ENCODE measurements at regions not wholly inside any gene's neighbourhood (a gene's known extent, or its start where the extent isn't known, plus 50 kb on each side); places are given as distances from the start of the nearest gene placed in this dataset.

DNA sequence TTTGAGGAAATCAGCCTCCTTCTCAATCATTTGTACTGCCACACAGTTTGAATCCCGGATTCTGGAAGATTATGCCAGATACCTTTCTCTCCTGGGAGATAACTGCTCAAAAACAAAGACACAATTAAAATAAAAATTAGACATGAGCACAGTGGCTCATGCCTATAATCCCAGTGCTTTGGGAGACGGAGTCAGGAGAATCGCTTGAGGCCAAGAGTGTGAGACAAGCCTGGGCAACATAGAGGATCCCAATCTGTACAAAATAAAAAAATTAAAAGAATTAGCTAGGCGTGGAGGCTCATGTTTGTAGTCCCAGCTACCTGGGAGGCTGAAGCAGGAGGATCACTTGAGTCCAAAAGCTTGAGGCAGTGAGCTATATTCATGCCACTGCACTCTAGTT lies 376.3 kb upstream of the ZFP42 start:
- TF ChIP-seq, protein P1, sequence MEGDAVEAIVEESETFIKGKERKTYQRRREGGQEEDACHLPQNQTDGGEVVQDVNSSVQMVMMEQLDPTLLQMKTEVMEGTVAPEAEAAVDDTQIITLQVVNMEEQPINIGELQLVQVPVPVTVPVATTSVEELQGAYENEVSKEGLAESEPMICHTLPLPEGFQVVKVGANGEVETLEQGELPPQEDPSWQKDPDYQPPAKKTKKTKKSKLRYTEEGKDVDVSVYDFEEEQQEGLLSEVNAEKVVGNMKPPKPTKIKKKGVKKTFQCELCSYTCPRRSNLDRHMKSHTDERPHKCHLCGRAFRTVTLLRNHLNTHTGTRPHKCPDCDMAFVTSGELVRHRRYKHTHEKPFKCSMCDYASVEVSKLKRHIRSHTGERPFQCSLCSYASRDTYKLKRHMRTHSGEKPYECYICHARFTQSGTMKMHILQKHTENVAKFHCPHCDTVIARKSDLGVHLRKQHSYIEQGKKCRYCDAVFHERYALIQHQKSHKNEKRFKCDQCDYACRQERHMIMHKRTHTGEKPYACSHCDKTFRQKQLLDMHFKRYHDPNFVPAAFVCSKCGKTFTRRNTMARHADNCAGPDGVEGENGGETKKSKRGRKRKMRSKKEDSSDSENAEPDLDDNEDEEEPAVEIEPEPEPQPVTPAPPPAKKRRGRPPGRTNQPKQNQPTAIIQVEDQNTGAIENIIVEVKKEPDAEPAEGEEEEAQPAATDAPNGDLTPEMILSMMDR (IDR thresholded peaks at IDR 0.05): no peak
- TF ChIP-seq POLR2A (IDR thresholded peaks at IDR 0.05) (no peak), POLR2AphosphoS5 (IDR thresholded peaks at IDR 0.05) (no peak)

Data from gastroesophageal sphincter (tissue), 3 donors.